ENCODE measurements at regions not wholly inside any gene's neighbourhood (a gene's known extent, or its start where the extent isn't known, plus 50 kb on each side); places are given as distances from the start of the nearest gene placed in this dataset.

GRCh38 chr12:19627719-19628118, 188.4 kb downstream of the AEBP2 start:
- no peak for DNase-seq

GRCh38 chr12:19630536-19630935, 191.2 kb downstream of the AEBP2 start:
- DNase-seq = peak in 1 of 3 experiments; percentile 53

- no peak for DNase-seq
Observed at GRCh38 chr12:19633194-19633593, 193.9 kb downstream of the AEBP2 start.

- DNase-seq = no peak
Observed at GRCh38 chr12:19633641-19634040, 194.3 kb downstream of the AEBP2 start.

GRCh38 chr12:19639781-19640415, 200.6 kb downstream of the AEBP2 start:
- peak in 2 of 3 experiments; percentile 7 to 35 for DNase-seq

- no peak for DNase-seq
Observed at GRCh38 chr12:19641235-19642080, 202.2 kb downstream of the AEBP2 start.

GRCh38 chr12:19642345-19642744, 203.1 kb downstream of the AEBP2 start:
- DNase-seq = peak in 1 of 3 experiments; percentile 14

GRCh38 chr12:19643635-19644034, 204.3 kb downstream of the AEBP2 start:
- DNase-seq = peak; percentile 30 to 78 (median 34)

GRCh38 chr12:19644571-19644970, 205.3 kb downstream of the AEBP2 start:
- DNase-seq = no peak

GRCh38 chr12:19645823-19646222, 206.5 kb downstream of the AEBP2 start:
- no peak for DNase-seq

GRCh38 chr12:19646599-19646998, 207.3 kb downstream of the AEBP2 start:
- DNase-seq = no peak

- DNase-seq = peak in 1 of 3 experiments; percentile 21
Observed at GRCh38 chr12:19647806-19648556, 208.7 kb downstream of the AEBP2 start.

GRCh38 chr12:19648591-19648990, 209.3 kb downstream of the AEBP2 start:
- DNase-seq = no peak

- DNase-seq = no peak
Observed at GRCh38 chr12:19652386-19652785, 213.1 kb downstream of the AEBP2 start.

GRCh38 chr12:19654650-19655376, 215.5 kb downstream of the AEBP2 start:
- DNase-seq = no peak

GRCh38 chr12:19657118-19657731, 217.9 kb downstream of the AEBP2 start:
- no peak for DNase-seq

GRCh38 chr12:19657732-19658130, 218.4 kb downstream of the AEBP2 start:
- DNase-seq = no peak

- DNase-seq = no peak
Observed at GRCh38 chr12:19659086-19659485, 219.8 kb downstream of the AEBP2 start.

- DNase-seq = no peak
Observed at GRCh38 chr12:19659501-19659900, 220.2 kb downstream of the AEBP2 start.

- DNase-seq = no peak
Observed at GRCh38 chr12:19665121-19665900, 226.0 kb downstream of the AEBP2 start.

GRCh38 chr12:19666070-19666469, 226.8 kb downstream of the AEBP2 start:
- no peak for DNase-seq

GRCh38 chr12:19669793-19670192, 230.5 kb downstream of the AEBP2 start:
- DNase-seq = no peak

All from NCI-H1417 (cell line).